ENCODE measurements at regions not wholly inside any gene's neighbourhood (a gene's known extent, or its start where the extent isn't known, plus 50 kb on each side); places are given as distances from the start of the nearest gene placed in this dataset.

DNA sequence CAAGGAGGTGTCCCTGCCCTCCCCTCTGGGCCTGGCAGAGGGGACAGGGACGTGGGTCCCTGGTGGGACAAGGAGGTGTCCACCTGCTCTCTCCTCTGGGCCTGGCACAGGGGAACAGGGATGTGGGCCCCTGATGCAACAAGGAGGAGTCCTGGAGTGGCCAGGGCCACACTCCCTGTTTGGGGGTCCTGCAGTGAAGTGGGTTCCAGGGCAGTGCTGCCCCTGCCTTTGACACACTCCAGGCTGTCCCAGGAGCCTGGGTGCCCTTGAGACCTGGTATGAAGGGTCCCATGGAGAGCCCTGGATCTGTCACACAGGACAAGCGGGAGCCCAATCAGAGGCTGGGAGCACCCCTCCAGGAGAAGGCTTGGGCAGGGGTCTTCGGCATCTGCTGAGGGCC lies 75.8 kb upstream of the GPC1 start:
- DNase-seq: no peak
- H3K9me3 ChIP-seq: no peaks in the 10 kb centered on the region
- 87 to 100% methylated on average over 2 to 3 of the region's 3 CpGs for WGBS, 2 donors
- intact Hi-C loops (cut with DNase I): no loop called here
- no peaks in the 10 kb centered on the region for H3K27me3 ChIP-seq
- no peaks in the 10 kb centered on the region for H3K4me1 ChIP-seq
- no peaks in the 10 kb centered on the region for H3K36me3 ChIP-seq
- no peak overlapping the region for H3K4me3 ChIP-seq (replicated peaks in 1 of 3)
- no peak overlapping the region for H3K27ac ChIP-seq
- TF ChIP-seq POLR2A (IDR thresholded peaks at IDR 0.05): no peak
- TF ChIP-seq, protein P1, sequence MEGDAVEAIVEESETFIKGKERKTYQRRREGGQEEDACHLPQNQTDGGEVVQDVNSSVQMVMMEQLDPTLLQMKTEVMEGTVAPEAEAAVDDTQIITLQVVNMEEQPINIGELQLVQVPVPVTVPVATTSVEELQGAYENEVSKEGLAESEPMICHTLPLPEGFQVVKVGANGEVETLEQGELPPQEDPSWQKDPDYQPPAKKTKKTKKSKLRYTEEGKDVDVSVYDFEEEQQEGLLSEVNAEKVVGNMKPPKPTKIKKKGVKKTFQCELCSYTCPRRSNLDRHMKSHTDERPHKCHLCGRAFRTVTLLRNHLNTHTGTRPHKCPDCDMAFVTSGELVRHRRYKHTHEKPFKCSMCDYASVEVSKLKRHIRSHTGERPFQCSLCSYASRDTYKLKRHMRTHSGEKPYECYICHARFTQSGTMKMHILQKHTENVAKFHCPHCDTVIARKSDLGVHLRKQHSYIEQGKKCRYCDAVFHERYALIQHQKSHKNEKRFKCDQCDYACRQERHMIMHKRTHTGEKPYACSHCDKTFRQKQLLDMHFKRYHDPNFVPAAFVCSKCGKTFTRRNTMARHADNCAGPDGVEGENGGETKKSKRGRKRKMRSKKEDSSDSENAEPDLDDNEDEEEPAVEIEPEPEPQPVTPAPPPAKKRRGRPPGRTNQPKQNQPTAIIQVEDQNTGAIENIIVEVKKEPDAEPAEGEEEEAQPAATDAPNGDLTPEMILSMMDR (IDR thresholded peaks at IDR 0.05): no peak

DNA sequence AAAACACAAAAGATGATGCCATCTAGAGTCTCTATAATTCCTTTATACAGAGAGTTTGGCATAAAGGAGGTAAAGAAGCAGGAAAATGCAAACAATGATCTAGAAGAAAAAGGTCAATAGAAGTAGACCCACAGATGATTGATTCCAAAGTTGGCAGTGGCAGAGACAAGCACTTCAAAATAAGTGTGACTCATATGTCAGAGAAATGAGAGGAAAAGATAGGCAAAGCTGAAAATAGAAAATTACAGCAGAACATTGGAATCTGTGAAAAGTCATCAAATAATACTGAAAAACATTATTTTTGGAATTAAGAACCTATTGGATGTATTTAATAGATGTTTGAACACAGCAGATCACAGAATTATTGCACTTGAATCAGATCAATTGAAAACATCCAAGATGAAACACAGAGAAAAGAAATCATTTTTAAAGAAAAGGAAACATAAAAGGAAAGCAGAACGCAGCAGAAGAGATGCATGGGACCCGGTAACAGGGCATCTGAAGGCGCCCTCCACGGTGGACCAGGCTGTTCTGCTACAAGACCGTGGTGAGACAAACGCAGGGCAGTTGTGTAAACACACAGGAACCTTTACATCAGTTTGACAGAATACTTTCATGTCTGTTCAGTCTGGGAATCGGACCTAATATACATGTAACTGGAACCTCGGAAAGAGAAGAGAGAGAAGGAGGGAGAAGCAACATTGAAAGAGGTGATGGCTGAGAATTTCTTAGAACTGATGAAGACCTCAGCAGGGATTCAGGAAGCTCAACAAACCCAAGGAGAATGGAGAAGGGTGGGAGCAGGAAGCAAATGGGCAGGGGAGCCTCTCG lies 74.6 kb upstream of the GPC1 start:
- Histone ChIP-seq H3K4me3 (replicated peaks in 1 of 3) (no peak overlapping the region), H3K36me3 (no peaks in the 10 kb centered on the region), H3K27me3 (no peaks in the 10 kb centered on the region), H3K4me1 (no peaks in the 10 kb centered on the region), H3K27ac (no peak overlapping the region), H3K9me3 (no peaks in the 10 kb centered on the region)
- DNase-seq: no peak
- TF ChIP-seq, protein P1 (IDR thresholded peaks at IDR 0.05): no peak
- TF ChIP-seq POLR2A (IDR thresholded peaks at IDR 0.05): no peak
- intact Hi-C loops (cut with DNase I): no loop called here
- 92 to 94% methylated on average over 9 of the region's 9 CpGs for WGBS, 2 donors

DNA sequence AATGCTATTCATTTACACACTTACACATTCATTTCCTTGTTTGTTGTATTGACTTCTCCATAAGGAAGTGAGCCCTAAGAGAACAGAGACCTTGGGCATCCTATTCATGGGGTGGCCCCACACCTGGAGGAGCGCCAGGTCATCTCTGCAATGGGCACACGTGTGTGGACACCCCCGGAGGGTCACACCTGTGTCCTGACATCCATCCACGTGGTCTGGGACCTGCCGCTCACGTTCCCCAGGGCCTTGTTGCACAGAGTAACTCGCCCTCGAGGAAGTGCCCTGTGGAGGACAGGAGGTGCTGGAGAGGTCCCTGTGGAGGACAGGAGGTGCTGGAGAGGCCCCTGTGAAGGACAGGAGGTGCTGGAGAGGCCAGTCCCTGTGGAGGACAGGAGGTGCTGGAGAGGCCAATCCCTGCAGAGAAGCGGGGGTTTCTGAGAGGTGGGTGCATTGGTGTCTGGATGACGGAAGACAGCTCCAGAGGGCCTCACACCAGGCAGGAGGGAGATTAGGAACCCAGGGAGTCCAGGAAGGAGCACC lies 73.2 kb upstream of the GPC1 start:
- Histone ChIP-seq H3K27ac (no peak overlapping the region), H3K27me3 (no peaks in the 10 kb centered on the region), H3K4me3 (replicated peaks in 1 of 3) (no peak overlapping the region), H3K9me3 (no peaks in the 10 kb centered on the region), H3K36me3 (no peaks in the 10 kb centered on the region), H3K4me1 (no peaks in the 10 kb centered on the region)
- intact Hi-C loops (cut with DNase I): no loop called here
- TF ChIP-seq, protein P1 (IDR thresholded peaks at IDR 0.05): no peak
- no peak for TF ChIP-seq POLR2A (IDR thresholded peaks at IDR 0.05)
- no peak for DNase-seq
- 79 to 81% methylated on average over 10 of the region's 10 CpGs for WGBS, 2 donors

DNA sequence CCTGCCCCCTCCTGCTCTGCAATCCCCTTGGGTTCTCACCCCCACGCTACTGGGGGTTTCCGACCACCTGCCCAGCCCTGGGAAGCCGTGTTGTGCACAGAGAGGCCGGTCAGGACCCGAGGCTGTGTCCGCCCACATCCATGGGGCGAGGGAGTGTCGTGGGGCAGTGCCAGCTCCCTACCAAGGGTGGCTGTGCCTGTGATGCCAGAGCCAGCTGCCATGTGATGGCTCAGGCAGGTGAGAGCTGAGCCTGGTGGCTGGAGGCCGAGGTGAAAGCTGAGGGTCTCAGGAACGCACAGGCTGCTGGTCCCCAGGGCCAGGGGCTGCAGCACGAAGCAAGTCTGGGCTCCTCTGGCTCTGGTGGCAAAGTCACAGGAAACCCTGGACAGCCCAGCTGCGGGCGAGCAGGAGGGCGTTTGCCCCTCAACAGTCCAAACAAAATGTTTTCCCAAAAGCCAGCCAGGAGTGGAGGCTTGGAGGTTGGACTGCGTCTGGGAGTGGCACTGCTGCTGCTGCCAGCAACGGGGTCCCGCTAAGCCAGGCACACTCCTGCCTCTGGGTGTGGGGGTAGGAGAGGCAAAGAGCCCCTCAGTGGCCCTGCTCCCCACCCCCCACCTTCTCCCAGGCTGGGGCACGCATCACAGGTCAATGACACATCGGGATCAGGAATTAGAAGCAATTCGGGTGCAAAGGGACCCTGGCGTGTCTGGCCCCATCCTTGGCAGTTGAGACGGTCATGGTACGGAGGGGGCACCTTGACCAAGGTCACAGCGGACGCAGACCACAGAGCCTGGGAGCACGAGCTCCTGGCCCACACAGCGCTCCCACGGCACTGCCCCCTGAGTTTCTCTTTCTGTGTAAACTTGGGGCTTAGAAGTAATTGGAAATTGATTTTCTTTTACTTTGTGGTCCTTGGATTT lies 72.4 kb upstream of the GPC1 start:
- no peak for DNase-seq

More for the DNA sequence above, 72.4 kb upstream of the GPC1 start:
- Histone ChIP-seq H3K4me3 (replicated peaks in 1 of 3) (no peak overlapping the region), H3K4me1 (no peaks in the 10 kb centered on the region), H3K27me3 (no peaks in the 10 kb centered on the region), H3K36me3 (no peaks in the 10 kb centered on the region), H3K9me3 (no peaks in the 10 kb centered on the region), H3K27ac (no peak overlapping the region)
- TF ChIP-seq, protein P1 (IDR thresholded peaks at IDR 0.05): no peak
- TF ChIP-seq POLR2A (IDR thresholded peaks at IDR 0.05): no peak
- 75 to 78% methylated on average over 20 to 26 of the region's 28 CpGs for WGBS, 2 donors
- intact Hi-C loops (cut with DNase I): no loop called here
